IMR-90 (cell line): ENCODE measurements at regions not wholly inside any gene's neighbourhood (a gene's known extent, or its start where the extent isn't known, plus 50 kb on each side); places are given as distances from the start of the nearest gene placed in this dataset.

ENCODE experiments used
- CEBPB ChIP-seq: IDR thresholded peaks from 2 replicates; pipeline ENCODE4 v1.6.1; 2012; ENCODE audit warnings: low read depth, low read length, improper control_type of control experiment
- CHD1 ChIP-seq: IDR thresholded peaks from 2 replicates; pipeline ENCODE4 v1.6.1; 2012; ENCODE audit warnings: low read depth, low read length, improper control_type of control experiment
- FOS ChIP-seq: fragments of 150-350 bp; IDR thresholded peaks from 2 replicates; pipeline ENCODE4 v1.6.1; 2016; ENCODE audit warnings: low read depth, low read length
- MAFK ChIP-seq: IDR thresholded peaks from 2 replicates; pipeline ENCODE4 v1.6.1; 2012; ENCODE audit warnings: low read depth, low read length, improper control_type of control experiment
- MAZ ChIP-seq: IDR thresholded peaks from 2 replicates; pipeline ENCODE4 v1.6.1; 2012; ENCODE audit warnings: low read depth, mild to moderate bottlenecking, low read length, improper control_type of control experiment, moderate library complexity, borderline replicate concordance
- MXI1 ChIP-seq: IDR thresholded peaks from 2 replicates; pipeline ENCODE4 v1.6.1; 2012; ENCODE audit warnings: low read depth, mild to moderate bottlenecking, low read length, moderate library complexity, borderline replicate concordance
- POLR2A ChIP-seq: IDR thresholded peaks from 2 replicates; pipeline ENCODE4 v1.6.1; 2012; ENCODE audit warnings: mild to moderate bottlenecking, low read depth, low read length
- RAD21 ChIP-seq: IDR thresholded peaks from 2 replicates; pipeline ENCODE4 v1.6.1; 2012; ENCODE audit warnings: low read length, improper control_type of control experiment
- RCOR1 ChIP-seq: IDR thresholded peaks from 2 replicates; pipeline ENCODE4 v1.6.1; 2012; ENCODE audit warnings: mild to moderate bottlenecking, low read length, improper control_type of control experiment; ENCODE audit not compliant: insufficient replicate concordance
- RFX5 ChIP-seq: IDR thresholded peaks from 2 replicates; pipeline ENCODE4 v1.8.0; 2012; ENCODE audit warnings: low read depth, mild to moderate bottlenecking, low read length, moderate library complexity
- SMC3 ChIP-seq: fragments of 150-350 bp; IDR thresholded peaks from 2 replicates; pipeline ENCODE4 v1.6.1; 2016; ENCODE audit warnings: low read depth, mild to moderate bottlenecking, antibody characterized with exemption, low read length, moderate library complexity
- TF ChIP-seq, protein P1 (sequence below): conservative IDR thresholded peaks from 2 replicates; pipeline ENCODE4 v1.5.1; 2012; ENCODE audit warnings: mild to moderate bottlenecking, low read depth, low read length, improper control_type of control experiment
- TF ChIP-seq, protein P2 (sequence below): fragments of 150-350 bp; IDR thresholded peaks from 2 replicates; pipeline ENCODE4 v1.6.1; 2017; ENCODE audit warnings: mild to moderate bottlenecking, antibody characterized with exemption, low read length, low read depth

DNA sequence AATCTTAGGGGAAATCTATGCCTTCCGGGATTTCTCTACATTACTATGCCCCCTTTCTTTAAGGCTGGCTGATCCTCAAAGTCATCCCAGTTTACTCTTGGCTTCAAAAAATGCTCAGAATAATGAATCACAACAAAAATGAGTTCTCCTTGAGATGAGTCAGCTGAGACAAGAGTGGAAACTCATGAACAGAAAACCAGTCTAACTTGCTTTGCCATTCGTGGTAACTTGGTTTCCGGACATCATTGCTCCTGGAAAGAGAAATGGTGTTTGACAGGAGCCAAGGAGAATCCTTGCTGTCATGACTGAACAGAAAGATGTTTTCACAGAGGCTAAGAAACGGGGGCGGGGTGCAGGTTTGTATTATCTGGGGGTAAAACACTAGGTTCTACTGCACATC lies 435.6 kb upstream of the DYNLRB2 start:
- TF ChIP-seq CEBPB = no peak
- TF ChIP-seq, protein P1, sequence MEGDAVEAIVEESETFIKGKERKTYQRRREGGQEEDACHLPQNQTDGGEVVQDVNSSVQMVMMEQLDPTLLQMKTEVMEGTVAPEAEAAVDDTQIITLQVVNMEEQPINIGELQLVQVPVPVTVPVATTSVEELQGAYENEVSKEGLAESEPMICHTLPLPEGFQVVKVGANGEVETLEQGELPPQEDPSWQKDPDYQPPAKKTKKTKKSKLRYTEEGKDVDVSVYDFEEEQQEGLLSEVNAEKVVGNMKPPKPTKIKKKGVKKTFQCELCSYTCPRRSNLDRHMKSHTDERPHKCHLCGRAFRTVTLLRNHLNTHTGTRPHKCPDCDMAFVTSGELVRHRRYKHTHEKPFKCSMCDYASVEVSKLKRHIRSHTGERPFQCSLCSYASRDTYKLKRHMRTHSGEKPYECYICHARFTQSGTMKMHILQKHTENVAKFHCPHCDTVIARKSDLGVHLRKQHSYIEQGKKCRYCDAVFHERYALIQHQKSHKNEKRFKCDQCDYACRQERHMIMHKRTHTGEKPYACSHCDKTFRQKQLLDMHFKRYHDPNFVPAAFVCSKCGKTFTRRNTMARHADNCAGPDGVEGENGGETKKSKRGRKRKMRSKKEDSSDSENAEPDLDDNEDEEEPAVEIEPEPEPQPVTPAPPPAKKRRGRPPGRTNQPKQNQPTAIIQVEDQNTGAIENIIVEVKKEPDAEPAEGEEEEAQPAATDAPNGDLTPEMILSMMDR = no peak
- no peak for TF ChIP-seq SMC3
- no peak for TF ChIP-seq FOS
- no peak for TF ChIP-seq POLR2A
- TF ChIP-seq RAD21 = no peak
- TF ChIP-seq MAZ = no peak
- TF ChIP-seq MXI1 = no peak
- no peak for TF ChIP-seq RCOR1
- TF ChIP-seq RFX5 = no peak
- no peak for TF ChIP-seq MAFK
- TF ChIP-seq, protein P2, sequence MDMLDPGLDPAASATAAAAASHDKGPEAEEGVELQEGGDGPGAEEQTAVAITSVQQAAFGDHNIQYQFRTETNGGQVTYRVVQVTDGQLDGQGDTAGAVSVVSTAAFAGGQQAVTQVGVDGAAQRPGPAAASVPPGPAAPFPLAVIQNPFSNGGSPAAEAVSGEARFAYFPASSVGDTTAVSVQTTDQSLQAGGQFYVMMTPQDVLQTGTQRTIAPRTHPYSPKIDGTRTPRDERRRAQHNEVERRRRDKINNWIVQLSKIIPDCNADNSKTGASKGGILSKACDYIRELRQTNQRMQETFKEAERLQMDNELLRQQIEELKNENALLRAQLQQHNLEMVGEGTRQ = no peak
- TF ChIP-seq CHD1 = no peak
